D721Med (cell line): ENCODE measurements at regions not wholly inside any gene's neighbourhood (a gene's known extent, or its start where the extent isn't known, plus 50 kb on each side); places are given as distances from the start of the nearest gene placed in this dataset.

ENCODE experiments used
- DNase-seq: peaks from one replicate; pipeline ENCODE4 v3.0.0; 2011; ENCODE audit warnings: low spot score; ENCODE audit not compliant: insufficient read length
- FAIRE-seq: peaks from 2 replicates; lab custom pipeline; 2011; peaks lifted over from hg19 to GRCh38; lab: Jason Lieb, UNC
- CTCF ChIP-seq: IDR thresholded peaks from 2 replicates; pipeline ENCODE4 v1.5.1; 2012; ENCODE audit warnings: mild to moderate bottlenecking, control low read depth; ENCODE audit not compliant: insufficient read depth; ENCODE audit errors: missing control alignments

GRCh38 chr10:118968060-118968459 is 61.5 kb upstream of the NANOS1 start:
- DNase-seq (no peak), FAIRE-seq (no peak)
- no peak for TF ChIP-seq CTCF

- TF ChIP-seq CTCF, result no peak
- DNase-seq, result no peak
- FAIRE-seq, result no peak
These were observed 61.0 kb upstream of the NANOS1 start for GRCh38 chr10:118968482-118968881.

GRCh38 chr10:118969014-118969413 is 60.5 kb upstream of the NANOS1 start:
- no peak for TF ChIP-seq CTCF
- FAIRE-seq (no peak), DNase-seq (no peak)

- DNase-seq (no peak), FAIRE-seq (no peak)
- no peak for TF ChIP-seq CTCF
These were observed 58.7 kb upstream of the NANOS1 start for GRCh38 chr10:118970770-118971169.

GRCh38 chr10:118971187-118971586 is 58.3 kb upstream of the NANOS1 start:
- TF ChIP-seq CTCF, result peak; percentile 7
- DNase-seq (no peak), FAIRE-seq (no peak)

- DNase-seq, result no peak
- no peak for TF ChIP-seq CTCF
- no peak for FAIRE-seq
These were observed 57.6 kb upstream of the NANOS1 start for GRCh38 chr10:118971876-118972275.

- FAIRE-seq, result no peak
- no peak for TF ChIP-seq CTCF
- DNase-seq, result no peak
These were observed 55.8 kb upstream of the NANOS1 start for GRCh38 chr10:118973744-118974143.
